ENCODE measurements at regions not wholly inside any gene's neighbourhood (a gene's known extent, or its start where the extent isn't known, plus 50 kb on each side); places are given as distances from the start of the nearest gene placed in this dataset.

- Mint-ChIP-seq H3K4me1 (no peaks in the 10 kb centered on the region), H3K27ac (no peak overlapping the region), H3K9me3 (peaks cover 0 to 9% (median 5%) of the 10 kb centered on the region in 8 donors), H3K27me3 (no peaks in the 10 kb centered on the region), H3K4me3 (no peak overlapping the region), H3K36me3 (no peaks in the 10 kb centered on the region)
- intact Hi-C loops (cut with micrococcal nuclease), result no loop called here
- POLR2A ChIA-PET (ENCODE audit: partially characterized antibody), result no interaction called here
- Histone ChIP-seq H3K4me1 (ENCODE audit: insufficient read depth, low read length) (no peaks in the 10 kb centered on the region), H3K9me3 (ENCODE audit: control insufficient read depth in 1 of 2, low read length in 2 of 2) (no peaks in the 10 kb centered on the region), H3K27ac (ENCODE audit: low read depth, low read length) (no peak overlapping the region), H3K4me3 (ENCODE audit: low read length in 2 of 2) (no peak overlapping the region), H3K36me3 (ENCODE audit: insufficient read depth, low read length) (no peaks in the 10 kb centered on the region), H3K27me3 (ENCODE audit: insufficient read depth, low read length) (no peaks in the 10 kb centered on the region)
- CTCF ChIA-PET (ENCODE audit: partially characterized antibody), result no interaction called here
- DNase-seq, result no peak
These were observed 176.4 kb upstream of the DACH1 start for GRCh38 chr13:72043366-72043765.

GRCh38 chr13:72041165-72041564 is 174.2 kb upstream of the DACH1 start:
- no peak overlapping the region for H3K27ac Mint-ChIP-seq
- no peaks in the 10 kb centered on the region for H3K4me1 ChIP-seq (ENCODE audit: insufficient read depth, low read length)
- H3K9me3 Mint-ChIP-seq, result peaks cover 0 to 7% (median 5%) of the 10 kb centered on the region in 8 donors
- H3K4me3 ChIP-seq (ENCODE audit: low read length in 2 of 2), result no peak overlapping the region
- no peaks in the 10 kb centered on the region for H3K4me1 Mint-ChIP-seq
- H3K36me3 ChIP-seq (ENCODE audit: insufficient read depth, low read length), result no peaks in the 10 kb centered on the region
- CTCF ChIA-PET (ENCODE audit: partially characterized antibody), result no interaction called here
- intact Hi-C loops (cut with micrococcal nuclease), result no loop called here
- no peaks in the 10 kb centered on the region for H3K36me3 Mint-ChIP-seq
- no peaks in the 10 kb centered on the region for H3K27me3 ChIP-seq (ENCODE audit: insufficient read depth, low read length)
- POLR2A ChIA-PET (ENCODE audit: partially characterized antibody), result no interaction called here
- H3K27me3 Mint-ChIP-seq, result no peaks in the 10 kb centered on the region
- no peak overlapping the region for H3K4me3 Mint-ChIP-seq
- no peak overlapping the region for H3K27ac ChIP-seq (ENCODE audit: low read depth, low read length)
- no peaks in the 10 kb centered on the region for H3K9me3 ChIP-seq (ENCODE audit: control insufficient read depth in 1 of 2, low read length in 2 of 2)
- no peak for DNase-seq

GRCh38 chr13:72039126-72039525 is 172.1 kb upstream of the DACH1 start:
- H3K9me3 Mint-ChIP-seq, result peaks cover 0 to 9% (median 4%) of the 10 kb centered on the region in 8 donors
- H3K27me3 Mint-ChIP-seq, result no peaks in the 10 kb centered on the region

GRCh38 chr13:72029981-72030380 is 163.0 kb upstream of the DACH1 start:
- Histone ChIP-seq H3K4me3 (ENCODE audit: low read length in 2 of 2) (no peak overlapping the region), H3K36me3 (ENCODE audit: insufficient read depth, low read length) (no peaks in the 10 kb centered on the region), H3K27me3 (ENCODE audit: insufficient read depth, low read length) (no peaks in the 10 kb centered on the region), H3K27ac (ENCODE audit: low read depth, low read length) (no peak overlapping the region), H3K9me3 (ENCODE audit: control insufficient read depth in 1 of 2, low read length in 2 of 2) (peaks cover 0 to 17% of the 10 kb centered on the region in 2 donors), H3K4me1 (ENCODE audit: insufficient read depth, low read length) (no peaks in the 10 kb centered on the region)
- H3K27ac Mint-ChIP-seq, result no peak overlapping the region
- intact Hi-C loops (cut with micrococcal nuclease), result no loop called here
- H3K27me3 Mint-ChIP-seq, result no peaks in the 10 kb centered on the region
- DNase-seq, result no peak
- H3K4me3 Mint-ChIP-seq, result no peak overlapping the region
- CTCF ChIA-PET (ENCODE audit: partially characterized antibody), result no interaction called here
- POLR2A ChIA-PET (ENCODE audit: partially characterized antibody), result no interaction called here
- H3K9me3 Mint-ChIP-seq, result peaks cover 3 to 31% (median 16%) of the 10 kb centered on the region in 8 donors
- H3K36me3 Mint-ChIP-seq, result no peaks in the 10 kb centered on the region
- no peaks in the 10 kb centered on the region for H3K4me1 Mint-ChIP-seq

More at GRCh38 chr13:72039126-72039525, 172.1 kb upstream of the DACH1 start:
- no peaks in the 10 kb centered on the region for H3K36me3 ChIP-seq (ENCODE audit: insufficient read depth, low read length)
- H3K27ac ChIP-seq (ENCODE audit: low read depth, low read length), result no peak overlapping the region
- ChIA-PET CTCF (ENCODE audit: partially characterized antibody) (no interaction called here), POLR2A (ENCODE audit: partially characterized antibody) (no interaction called here)
- no peak overlapping the region for H3K4me3 ChIP-seq (ENCODE audit: low read length in 2 of 2)
- DNase-seq, result no peak
- H3K4me1 ChIP-seq (ENCODE audit: insufficient read depth, low read length), result no peaks in the 10 kb centered on the region
- intact Hi-C loops (cut with micrococcal nuclease), result no loop called here
- Mint-ChIP-seq H3K4me3 (no peak overlapping the region), H3K4me1 (no peaks in the 10 kb centered on the region), H3K27ac (no peak overlapping the region), H3K36me3 (no peaks in the 10 kb centered on the region)
- H3K9me3 ChIP-seq (ENCODE audit: control insufficient read depth in 1 of 2, low read length in 2 of 2), result no peaks in the 10 kb centered on the region
- H3K27me3 ChIP-seq (ENCODE audit: insufficient read depth, low read length), result no peaks in the 10 kb centered on the region

GRCh38 chr13:72025836-72026235 is 158.8 kb upstream of the DACH1 start:
- intact Hi-C loops (cut with micrococcal nuclease), result no loop called here

GRCh38 chr13:72023895-72024294 is 156.9 kb upstream of the DACH1 start:
- peaks cover 0 to 6% of the 10 kb centered on the region in 2 donors for H3K9me3 ChIP-seq (ENCODE audit: control insufficient read depth in 1 of 2, low read length in 2 of 2)
- H3K4me1 ChIP-seq (ENCODE audit: insufficient read depth, low read length), result no peaks in the 10 kb centered on the region
- H3K36me3 ChIP-seq (ENCODE audit: insufficient read depth, low read length), result no peaks in the 10 kb centered on the region
- ChIA-PET CTCF (ENCODE audit: partially characterized antibody) (no interaction called here), POLR2A (ENCODE audit: partially characterized antibody) (no interaction called here)
- no peak overlapping the region for H3K4me3 ChIP-seq (ENCODE audit: low read length in 2 of 2)
- H3K36me3 Mint-ChIP-seq, result no peaks in the 10 kb centered on the region
- no peak for DNase-seq
- no peaks in the 10 kb centered on the region for H3K27me3 Mint-ChIP-seq
- no peak overlapping the region for H3K27ac ChIP-seq (ENCODE audit: low read depth, low read length)
- H3K27ac Mint-ChIP-seq, result no peak overlapping the region
- H3K27me3 ChIP-seq (ENCODE audit: insufficient read depth, low read length), result no peaks in the 10 kb centered on the region
- H3K4me1 Mint-ChIP-seq, result no peaks in the 10 kb centered on the region
- H3K9me3 Mint-ChIP-seq, result peaks cover 0 to 19% (median 5%) of the 10 kb centered on the region in 8 donors
- intact Hi-C loops (cut with micrococcal nuclease), result no loop called here
- no peak overlapping the region for H3K4me3 Mint-ChIP-seq

More at GRCh38 chr13:72025836-72026235, 158.8 kb upstream of the DACH1 start:
- H3K4me3 ChIP-seq (ENCODE audit: low read length in 2 of 2), result no peak overlapping the region
- H3K36me3 Mint-ChIP-seq, result no peaks in the 10 kb centered on the region
- H3K4me1 ChIP-seq (ENCODE audit: insufficient read depth, low read length), result no peaks in the 10 kb centered on the region
- no peak for DNase-seq
- peaks cover 3 to 31% (median 16%) of the 10 kb centered on the region in 8 donors for H3K9me3 Mint-ChIP-seq
- ChIA-PET CTCF (ENCODE audit: partially characterized antibody) (no interaction called here), POLR2A (ENCODE audit: partially characterized antibody) (no interaction called here)
- H3K9me3 ChIP-seq (ENCODE audit: control insufficient read depth in 1 of 2, low read length in 2 of 2), result peaks cover 0 to 17% of the 10 kb centered on the region in 2 donors
- no peaks in the 10 kb centered on the region for H3K36me3 ChIP-seq (ENCODE audit: insufficient read depth, low read length)
- no peaks in the 10 kb centered on the region for H3K4me1 Mint-ChIP-seq
- no peaks in the 10 kb centered on the region for H3K27me3 ChIP-seq (ENCODE audit: insufficient read depth, low read length)
- no peaks in the 10 kb centered on the region for H3K27me3 Mint-ChIP-seq
- H3K4me3 Mint-ChIP-seq, result no peak overlapping the region
- no peak overlapping the region for H3K27ac Mint-ChIP-seq
- H3K27ac ChIP-seq (ENCODE audit: low read depth, low read length), result no peak overlapping the region

GRCh38 chr13:72005455-72005854 is 138.5 kb upstream of the DACH1 start:
- H3K36me3 ChIP-seq (ENCODE audit: insufficient read depth, low read length), result no peaks in the 10 kb centered on the region
- H3K4me3 ChIP-seq (ENCODE audit: low read length in 2 of 2), result no peak overlapping the region
- no peaks in the 10 kb centered on the region for H3K9me3 ChIP-seq (ENCODE audit: control insufficient read depth in 1 of 2, low read length in 2 of 2)
- H3K4me1 Mint-ChIP-seq, result no peaks in the 10 kb centered on the region
- H3K27ac ChIP-seq (ENCODE audit: low read depth, low read length), result no peak overlapping the region
- intact Hi-C loops (cut with micrococcal nuclease), result no loop called here
- peaks cover 0 to 14% (median 4%) of the 10 kb centered on the region in 8 donors for H3K9me3 Mint-ChIP-seq
- POLR2A ChIA-PET (ENCODE audit: partially characterized antibody), result no interaction called here
- H3K4me1 ChIP-seq (ENCODE audit: insufficient read depth, low read length), result no peaks in the 10 kb centered on the region
- H3K36me3 Mint-ChIP-seq, result no peaks in the 10 kb centered on the region
- DNase-seq, result no peak
- H3K4me3 Mint-ChIP-seq, result no peak overlapping the region
- H3K27me3 ChIP-seq (ENCODE audit: insufficient read depth, low read length), result no peaks in the 10 kb centered on the region
- CTCF ChIA-PET (ENCODE audit: partially characterized antibody), result no interaction called here
- no peak overlapping the region for H3K27ac Mint-ChIP-seq
- H3K27me3 Mint-ChIP-seq, result no peaks in the 10 kb centered on the region

- Histone ChIP-seq H3K36me3 (ENCODE audit: insufficient read depth, low read length) (no peaks in the 10 kb centered on the region), H3K27ac (ENCODE audit: low read depth, low read length) (no peak overlapping the region), H3K4me1 (ENCODE audit: insufficient read depth, low read length) (no peaks in the 10 kb centered on the region), H3K27me3 (ENCODE audit: insufficient read depth, low read length) (no peaks in the 10 kb centered on the region), H3K4me3 (ENCODE audit: low read length in 2 of 2) (no peak overlapping the region), H3K9me3 (ENCODE audit: control insufficient read depth in 1 of 2, low read length in 2 of 2) (no peaks in the 10 kb centered on the region)
- ChIA-PET POLR2A (ENCODE audit: partially characterized antibody) (no interaction called here), CTCF (ENCODE audit: partially characterized antibody) (no interaction called here)
- intact Hi-C loops (cut with micrococcal nuclease), result no loop called here
- H3K36me3 Mint-ChIP-seq, result no peaks in the 10 kb centered on the region
- no peak overlapping the region for H3K27ac Mint-ChIP-seq
- peaks cover 0 to 16% (median 4%) of the 10 kb centered on the region in 8 donors for H3K9me3 Mint-ChIP-seq
- H3K27me3 Mint-ChIP-seq, result no peaks in the 10 kb centered on the region
- no peak for DNase-seq
- no peak overlapping the region for H3K4me3 Mint-ChIP-seq
- H3K4me1 Mint-ChIP-seq, result no peaks in the 10 kb centered on the region
These were observed 137.9 kb upstream of the DACH1 start for GRCh38 chr13:72004784-72005374.

All from CD4-positive, alpha-beta memory T cell (primary cell).